Mucosa of descending colon (tissue), 3 donors: ENCODE measurements at regions not wholly inside any gene's neighbourhood (a gene's known extent, or its start where the extent isn't known, plus 50 kb on each side); places are given as distances from the start of the nearest gene placed in this dataset.

Source experiments
- ATAC-seq: fragments of 200-7000 bp; cut with Tn5 transposase; one replicate; pipeline ENCODE4 v1.9.1; 2020; ENCODE audit warnings: mild to moderate bottlenecking, moderate library complexity
- DNase-seq, 3 donors: peaks; one replicate each; pipeline ENCODE4 v3.0.0-alpha.2; 2020
- H3K36me3 ChIP-seq: fragments of 200-600 bp; one replicate; pipeline ENCODE4 v1.8.0; 2021; ENCODE audit warnings: low read depth, mild to moderate bottlenecking
- H3K4me1 ChIP-seq: fragments of 200-600 bp; one replicate; pipeline ENCODE4 v1.8.0; 2021; ENCODE audit warnings: low read depth, mild to moderate bottlenecking
- H3K4me3 ChIP-seq: fragments of 200-600 bp; one replicate; pipeline ENCODE4 v1.8.0; 2021; ENCODE audit warnings: mild to moderate bottlenecking
- H3K9me3 ChIP-seq: fragments of 200-600 bp; one replicate; pipeline ENCODE4 v1.8.0; 2021; ENCODE audit warnings: mild to moderate bottlenecking
- CTCF ChIP-seq: fragments of 200-600 bp; IDR thresholded peaks from one replicate; pipeline ENCODE4 v1.8.0; 2022; ENCODE audit warnings: antibody characterized with exemption, mild to moderate bottlenecking
- intact Hi-C, 2 donors: fragments of 100-400 bp; cut with DNase I in 1 of 2; cut with micrococcal nuclease in 1 of 2; formaldehyde crosslinking; loops; one replicate each; pipeline versions ENCODE4 v1.11.0 to v1.11.1; 2022; cut with DNase I, micrococcal nuclease
- donor health status: DM: no; HTN: no; CAD: no; lungs with moderate emphysema.
- donor health status: DM: no; HTN: no; CAD: no.
- donor health status: DM: no; HTN: yes; CAD: no.

- no peak for ATAC-seq
- no peak for DNase-seq
- no peak overlapping the region for H3K4me3 ChIP-seq
- H3K4me1 ChIP-seq = no peaks in the 10 kb centered on the region
- TF ChIP-seq CTCF = no peak
- H3K36me3 ChIP-seq = no peaks in the 10 kb centered on the region
- H3K9me3 ChIP-seq = no peaks in the 10 kb centered on the region
- intact Hi-C loops = no loop called here
Observed at GRCh38 chr6:40326714-40327421, 260.3 kb downstream of the LRFN2 start.

- Histone ChIP-seq H3K4me1 (no peaks in the 10 kb centered on the region), H3K4me3 (no peak overlapping the region), H3K36me3 (no peaks in the 10 kb centered on the region), H3K9me3 (no peaks in the 10 kb centered on the region)
- ATAC-seq (no peak), DNase-seq (no peak)
- TF ChIP-seq CTCF = no peak
- intact Hi-C loops = no loop called here
Observed at GRCh38 chr6:40325791-40326190, 261.4 kb downstream of the LRFN2 start.

GRCh38 chr6:40325041-40325440 lies 262.1 kb downstream of the LRFN2 start:
- TF ChIP-seq CTCF = no peak
- intact Hi-C loops = no loop called here
- Histone ChIP-seq H3K36me3 (no peaks in the 10 kb centered on the region), H3K4me1 (no peaks in the 10 kb centered on the region), H3K4me3 (no peak overlapping the region), H3K9me3 (no peaks in the 10 kb centered on the region)
- ATAC-seq (no peak), DNase-seq (peak in 1 of 3 donors; percentile 23)

- Histone ChIP-seq H3K9me3 (no peaks in the 10 kb centered on the region), H3K4me1 (no peaks in the 10 kb centered on the region), H3K36me3 (no peaks in the 10 kb centered on the region), H3K4me3 (no peak overlapping the region)
- TF ChIP-seq CTCF = no peak
- no peak for ATAC-seq
- intact Hi-C loops = no loop called here
- DNase-seq = no peak
Observed at GRCh38 chr6:40323881-40324634, 263.1 kb downstream of the LRFN2 start.

- DNase-seq = no peak
- intact Hi-C loops = no loop called here
- Histone ChIP-seq H3K36me3 (no peaks in the 10 kb centered on the region), H3K4me1 (no peaks in the 10 kb centered on the region), H3K9me3 (no peaks in the 10 kb centered on the region), H3K4me3 (no peak overlapping the region)
- no peak for TF ChIP-seq CTCF
- ATAC-seq = no peak
Observed at GRCh38 chr6:40322336-40322735, 264.8 kb downstream of the LRFN2 start.
